ENCODE measurements at regions not wholly inside any gene's neighbourhood (a gene's known extent, or its start where the extent isn't known, plus 50 kb on each side); places are given as distances from the start of the nearest gene placed in this dataset.

- Histone ChIP-seq H3K9ac (ENCODE audit: insufficient read depth, low read depth, low read length) (no peak overlapping the region), H3K79me2 (ENCODE audit: insufficient read depth, low read length) (no peaks in the 10 kb centered on the region), H3K9me3 (ENCODE audit: low read length) (peaks cover 16% of the 10 kb centered on the region), H3K4me2 (ENCODE audit: low read depth, low read length) (no peak overlapping the region), H3K36me3 (replicated peaks in 1 of 2; ENCODE audit: control insufficient read depth in 1 of 2, insufficient read depth in 2 of 2, low read length in 2 of 2) (no peaks in the 10 kb centered on the region), H3K4me3 (replicated peaks in 1 of 3; ENCODE audit: insufficient read depth in 1 of 3, low read depth in 2 of 3, low read length in 3 of 3) (no peak overlapping the region), H3K27me3 (ENCODE audit: control insufficient read depth in 1 of 2, insufficient read depth in 2 of 2, low read length in 2 of 2) (no peaks in the 10 kb centered on the region), H3K4me1 (ENCODE audit: insufficient read depth, low read length) (0 out of 2 replicates have a peak, but pooled peaks cover 7% of the 10 kb centered on the region), H4K20me1 (ENCODE audit: insufficient read depth, low read length) (no peaks in the 10 kb centered on the region), H3K27ac (ENCODE audit: extremely low read length, insufficient read depth, low read length) (no peak overlapping the region), H2AFZ (ENCODE audit: low read length) (no peak overlapping the region)
- DNase-seq (ENCODE audit: low spot score) (no peak), FAIRE-seq (no peak), ATAC-seq (no peak)
- POLR2A ChIA-PET: no interaction called here
- CTCF ChIA-PET (ENCODE audit: low intra/inter-chr PET ratio, low total read pairs): no interaction called here
- BruUV-seq (replicated peaks): no TSS peak
- 20% methylated on average over 2 of the region's 2 CpGs for WGBS (ENCODE audit: low lambda C conversion rate)
- intact Hi-C loops (cut with micrococcal nuclease; ENCODE audit: unreplicated experiment): no loop called here
- TF ChIP-seq ZNF512B (CRISPR knock-in tag; IDR thresholded peaks at IDR 0.05; ENCODE audit: borderline replicate concordance): no peak
- TF ChIP-seq MXD3 (CRISPR knock-in tag; IDR thresholded peaks at IDR 0.05): no peak
- TF ChIP-seq SIX1 (CRISPR knock-in tag; IDR thresholded peaks at IDR 0.05; ENCODE audit: borderline replicate concordance): no peak
- TF ChIP-seq ZSCAN30 (CRISPR knock-in tag; IDR thresholded peaks at IDR 0.05): no peak
- TF ChIP-seq SNAI1 (CRISPR knock-in tag; IDR thresholded peaks at IDR 0.05; ENCODE audit: borderline replicate concordance): no peak
- TF ChIP-seq ZNF350 (CRISPR knock-in tag; IDR thresholded peaks at IDR 0.05; ENCODE audit: borderline replicate concordance, low read depth): no peak
- TF ChIP-seq TBL1XR1 (IDR thresholded peaks at IDR 0.05; ENCODE audit: borderline replicate concordance, low read length, partially characterized antibody): no peak
- no peak for TF ChIP-seq TMF1 (CRISPR knock-in tag; IDR thresholded peaks at IDR 0.05; ENCODE audit: low read depth)
- TF ChIP-seq MIXL1 (CRISPR knock-in tag; IDR thresholded peaks at IDR 0.05): no peak
- no peak for TF ChIP-seq ZBTB4 (CRISPR knock-in tag; IDR thresholded peaks at IDR 0.05; ENCODE audit: borderline replicate concordance)
- no peak for TF ChIP-seq SNAPC5 (CRISPR knock-in tag; IDR thresholded peaks at IDR 0.05; ENCODE audit: borderline replicate concordance)
- TF ChIP-seq TSC22D2 (CRISPR knock-in tag; IDR thresholded peaks at IDR 0.05; ENCODE audit: borderline replicate concordance): no peak
- TF ChIP-seq ZNF33A (CRISPR knock-in tag; IDR thresholded peaks at IDR 0.05; ENCODE audit: borderline replicate concordance): no peak
- TF ChIP-seq MED13 (CRISPR knock-in tag; IDR thresholded peaks at IDR 0.05): no peak
- TF ChIP-seq ZNF558 (CRISPR knock-in tag; IDR thresholded peaks at IDR 0.05; ENCODE audit: borderline replicate concordance): no peak
- no peak for TF ChIP-seq ZNF713 (CRISPR knock-in tag; IDR thresholded peaks at IDR 0.05)
- TF ChIP-seq ZMYM3 (CRISPR knock-in tag; IDR thresholded peaks at IDR 0.05): no peak
- no peak for TF ChIP-seq KLF13 (CRISPR knock-in tag; IDR thresholded peaks at IDR 0.05)
- no peak for TF ChIP-seq FOSL2 (CRISPR knock-in tag; IDR thresholded peaks at IDR 0.05)
- in situ Hi-C loops (cut with HindIII; ENCODE audit: extremely low pct_ligation_motif_present, low pct_unique_long_range_greater_than_20kb): no loop called here
These were observed 525.0 kb downstream of the MATN1 start for GRCh38 chr1:30198451-30198760.
